Gastroesophageal sphincter (tissue), 4 donors: ENCODE measurements at regions not wholly inside any gene's neighbourhood (a gene's known extent, or its start where the extent isn't known, plus 50 kb on each side); places are given as distances from the start of the nearest gene placed in this dataset.
A peak's percentile ranks its signal among the peaks of the same experiment; 100 is the strongest.

ENCODE experiments used
- ATAC-seq: fragments of 150-250 bp; one replicate; pipeline ENCODE4 v1.9.1; 2016; ENCODE audit warnings: mild to moderate bottlenecking, moderate library complexity
- H3K27ac ChIP-seq, 4 donors: fragments of 200-600 bp; sonication (generic) in 3 of 4; 1 replicate in 3 of 4; 2 replicates in 1 of 4; pipeline ENCODE4 v1.5.1; 2016 to 2019
- H3K27me3 ChIP-seq: fragments of 200-600 bp; sonication (generic); one replicate; pipeline ENCODE4 v1.5.1; 2019
- H3K36me3 ChIP-seq, 2 donors: fragments of 200-600 bp; sonication (generic); one replicate each; pipeline ENCODE4 v1.5.1; 2019; ENCODE audit warnings: control low read depth in 1 of 2
- H3K4me1 ChIP-seq, 3 donors: fragments of 200-600 bp; sonication (generic); 1 replicate in 2 of 3; 2 replicates in 1 of 3; pipeline ENCODE4 v1.5.1; 2016 to 2019; ENCODE audit warnings: control low read depth in 2 of 3
- H3K4me3 ChIP-seq, 2 donors: fragments of 200-600 bp; sonication (generic); one replicate each; pipeline ENCODE4 v1.5.1; 2019; ENCODE audit warnings: mild to moderate bottlenecking in 1 of 2, moderate library complexity in 1 of 2
- H3K9me3 ChIP-seq, 3 donors: fragments of 200-600 bp; sonication (generic); one replicate each; pipeline ENCODE4 v1.5.1; 2017 to 2019; ENCODE audit warnings: control low read depth in 2 of 3
- EP300 ChIP-seq: sonication (generic); formaldehyde crosslinking; IDR thresholded peaks from one replicate; pipeline ENCODE4 v1.6.1; 2017; ENCODE audit warnings: antibody characterized with exemption, mild to moderate bottlenecking
- POLR2A ChIP-seq, 2 donors: fragments of 450-650 bp; IDR thresholded peaks; one replicate each; pipeline ENCODE4 v1.6.1; 2017; ENCODE audit warnings: antibody characterized with exemption in 2 of 2, mild to moderate bottlenecking in 2 of 2, moderate library complexity in 1 of 2
- POLR2AphosphoS5 ChIP-seq: sonication (generic); formaldehyde crosslinking; IDR thresholded peaks from one replicate; pipeline ENCODE4 v1.6.1; 2017; ENCODE audit warnings: antibody characterized with exemption
- WGBS, 2 donors: methylation state at CpG; one replicate each; pipeline ENCODE4 v1.1.5; 2018; ENCODE audit warnings: low coverage in 1 of 2; 5-methylcytosine and 5-hydroxymethylcytosine counted together
- TF ChIP-seq, protein P1 (sequence below), 4 experiments: fragments of 200-600 bp in 2 of 4; fragments of 450-650 bp in 2 of 4; sonication (generic) in 1 of 4; IDR thresholded peaks; one replicate each; pipeline ENCODE4 v1.5.1; 2017 to 2019; ENCODE audit warnings: antibody characterized with exemption in 4 of 4, mild to moderate bottlenecking in 2 of 4, moderate library complexity in 2 of 4

DNA sequence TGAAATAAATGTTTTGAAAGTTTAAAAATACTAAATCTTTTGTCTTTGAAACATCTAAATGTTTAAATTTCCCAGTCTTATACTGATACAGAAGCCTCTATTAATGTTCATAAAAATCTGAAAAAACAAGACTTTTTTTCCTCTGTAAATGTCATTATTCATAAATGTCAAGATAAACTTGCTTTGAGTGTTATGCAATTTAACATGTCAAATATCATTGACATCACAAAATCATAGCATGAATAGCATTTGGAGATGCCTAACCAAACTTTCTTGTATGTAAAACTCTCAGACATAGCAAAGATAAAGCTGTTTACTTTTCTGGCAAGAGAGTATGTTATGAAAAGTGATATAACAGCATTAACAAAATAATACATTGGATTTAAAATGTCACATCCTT, 128.0 kb upstream of the CDH19 start:
- no peak for ATAC-seq
- TF ChIP-seq EP300 (no peak), POLR2AphosphoS5 (no peak), POLR2A (IDR thresholded peaks at IDR 0.05) (no peak)
- TF ChIP-seq, protein P1, sequence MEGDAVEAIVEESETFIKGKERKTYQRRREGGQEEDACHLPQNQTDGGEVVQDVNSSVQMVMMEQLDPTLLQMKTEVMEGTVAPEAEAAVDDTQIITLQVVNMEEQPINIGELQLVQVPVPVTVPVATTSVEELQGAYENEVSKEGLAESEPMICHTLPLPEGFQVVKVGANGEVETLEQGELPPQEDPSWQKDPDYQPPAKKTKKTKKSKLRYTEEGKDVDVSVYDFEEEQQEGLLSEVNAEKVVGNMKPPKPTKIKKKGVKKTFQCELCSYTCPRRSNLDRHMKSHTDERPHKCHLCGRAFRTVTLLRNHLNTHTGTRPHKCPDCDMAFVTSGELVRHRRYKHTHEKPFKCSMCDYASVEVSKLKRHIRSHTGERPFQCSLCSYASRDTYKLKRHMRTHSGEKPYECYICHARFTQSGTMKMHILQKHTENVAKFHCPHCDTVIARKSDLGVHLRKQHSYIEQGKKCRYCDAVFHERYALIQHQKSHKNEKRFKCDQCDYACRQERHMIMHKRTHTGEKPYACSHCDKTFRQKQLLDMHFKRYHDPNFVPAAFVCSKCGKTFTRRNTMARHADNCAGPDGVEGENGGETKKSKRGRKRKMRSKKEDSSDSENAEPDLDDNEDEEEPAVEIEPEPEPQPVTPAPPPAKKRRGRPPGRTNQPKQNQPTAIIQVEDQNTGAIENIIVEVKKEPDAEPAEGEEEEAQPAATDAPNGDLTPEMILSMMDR (IDR thresholded peaks at IDR 0.05), result no peak
- Histone ChIP-seq H3K27ac (no peak overlapping the region), H3K4me1 (no peaks in the 10 kb centered on the region), H3K4me3 (no peak overlapping the region), H3K9me3 (no peaks in the 10 kb centered on the region), H3K36me3 (no peaks in the 10 kb centered on the region), H3K27me3 (no peaks in the 10 kb centered on the region)

DNA sequence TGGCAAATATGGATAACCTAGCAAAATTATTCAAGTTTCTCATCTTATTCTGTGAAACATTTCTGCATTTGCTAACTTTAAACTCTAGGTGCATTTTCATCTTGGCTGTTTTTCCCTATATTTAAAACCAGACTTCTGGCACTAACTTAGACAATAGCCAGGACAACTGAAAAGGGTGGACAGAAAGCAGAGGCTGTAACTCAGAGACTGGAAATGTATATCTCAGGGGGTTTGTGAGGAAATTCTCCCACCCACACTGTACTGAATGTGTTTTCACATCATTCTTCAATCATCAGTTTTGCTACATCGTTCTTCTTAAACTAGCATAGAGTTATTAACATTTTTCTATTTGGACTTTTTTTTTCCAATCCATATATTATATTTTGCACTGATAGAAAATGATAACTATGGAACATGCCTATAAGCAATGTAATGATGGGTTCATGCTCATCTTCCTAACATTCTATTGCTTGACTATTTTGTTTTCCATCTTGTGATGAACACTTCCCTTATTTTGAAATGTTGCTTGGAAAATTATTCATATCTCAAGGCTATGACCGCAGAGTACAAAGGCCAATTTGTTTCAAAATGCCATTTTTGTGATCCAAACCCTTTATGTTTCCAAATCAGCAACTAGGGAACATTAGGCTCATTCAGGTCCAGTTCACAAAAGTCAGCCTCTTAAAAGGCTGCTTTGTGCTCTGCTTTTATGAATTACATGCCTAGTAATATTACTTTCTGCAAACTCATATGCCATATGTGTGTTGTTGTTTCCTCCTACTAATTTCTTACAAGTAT, 125.8 kb upstream of the CDH19 start:
- Histone ChIP-seq H3K36me3 (no peaks in the 10 kb centered on the region), H3K27ac (peak overlapping the region in 2 of 4 donors; percentile 35 to 52), H3K4me3 (no peak overlapping the region), H3K4me1 (no peaks in the 10 kb centered on the region), H3K9me3 (no peaks in the 10 kb centered on the region), H3K27me3 (no peaks in the 10 kb centered on the region)
- peak; percentile 58 for ATAC-seq
- WGBS, 2 donors, result 36 to 45% methylated on average over 2 of the region's 2 CpGs
- TF ChIP-seq POLR2AphosphoS5 (peak; percentile 9), EP300 (no peak)

DNA sequence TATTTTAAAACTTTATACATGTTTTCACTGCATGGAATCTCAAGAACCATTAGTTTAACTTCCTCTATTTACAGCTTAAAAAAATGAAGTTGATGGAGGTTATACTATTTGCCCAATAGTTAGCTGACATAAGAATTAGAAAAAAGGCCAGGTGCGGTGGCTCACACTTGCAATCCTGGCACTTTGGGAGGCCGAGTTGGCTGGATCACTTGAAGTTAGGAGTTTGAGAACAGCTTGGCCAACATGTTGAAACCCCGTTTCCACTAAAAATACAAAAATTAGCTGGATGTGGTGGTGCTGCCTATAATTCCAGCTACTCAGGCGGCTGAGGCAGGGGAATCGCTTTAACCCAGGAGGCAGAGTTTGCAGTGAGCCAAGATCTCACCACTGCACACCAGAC, 125.1 kb upstream of the CDH19 start:
- Histone ChIP-seq H3K27me3 (no peaks in the 10 kb centered on the region), H3K36me3 (no peaks in the 10 kb centered on the region), H3K9me3 (no peaks in the 10 kb centered on the region), H3K27ac (peak overlapping the region in 3 of 4 donors; percentile 35 to 52 (median 51)), H3K4me1 (no peaks in the 10 kb centered on the region), H3K4me3 (no peak overlapping the region)
- ATAC-seq, result no peak
- 63 to 85% methylated on average over 4 to 5 of the region's 5 CpGs for WGBS, 2 donors
- TF ChIP-seq POLR2AphosphoS5 (no peak), POLR2A (IDR thresholded peaks at IDR 0.05) (no peak), EP300 (no peak)
- TF ChIP-seq, protein P1 (IDR thresholded peaks at IDR 0.05), result no peak

DNA sequence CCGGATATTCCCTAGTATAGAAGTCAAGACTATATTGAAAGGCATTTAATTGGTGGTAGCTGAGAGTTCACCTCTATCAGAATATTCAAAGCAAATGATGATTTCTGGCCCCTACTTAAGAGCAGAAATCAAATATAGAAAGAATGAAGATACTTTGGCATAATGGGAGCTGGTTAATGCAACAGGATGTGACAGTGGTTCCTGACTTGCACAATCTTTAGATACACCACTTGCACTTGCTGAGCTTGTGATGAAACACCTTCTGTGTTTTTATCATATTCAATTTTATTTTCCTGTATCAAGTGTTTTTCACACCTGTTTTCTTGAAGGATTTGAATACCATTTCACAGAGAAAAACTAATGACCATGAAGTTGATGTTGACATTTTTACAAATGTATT, 124.1 kb upstream of the CDH19 start:
- no peak for ATAC-seq
- 67 to 75% methylated on average over 1 of the region's 1 CpG for WGBS, 2 donors

DNA sequence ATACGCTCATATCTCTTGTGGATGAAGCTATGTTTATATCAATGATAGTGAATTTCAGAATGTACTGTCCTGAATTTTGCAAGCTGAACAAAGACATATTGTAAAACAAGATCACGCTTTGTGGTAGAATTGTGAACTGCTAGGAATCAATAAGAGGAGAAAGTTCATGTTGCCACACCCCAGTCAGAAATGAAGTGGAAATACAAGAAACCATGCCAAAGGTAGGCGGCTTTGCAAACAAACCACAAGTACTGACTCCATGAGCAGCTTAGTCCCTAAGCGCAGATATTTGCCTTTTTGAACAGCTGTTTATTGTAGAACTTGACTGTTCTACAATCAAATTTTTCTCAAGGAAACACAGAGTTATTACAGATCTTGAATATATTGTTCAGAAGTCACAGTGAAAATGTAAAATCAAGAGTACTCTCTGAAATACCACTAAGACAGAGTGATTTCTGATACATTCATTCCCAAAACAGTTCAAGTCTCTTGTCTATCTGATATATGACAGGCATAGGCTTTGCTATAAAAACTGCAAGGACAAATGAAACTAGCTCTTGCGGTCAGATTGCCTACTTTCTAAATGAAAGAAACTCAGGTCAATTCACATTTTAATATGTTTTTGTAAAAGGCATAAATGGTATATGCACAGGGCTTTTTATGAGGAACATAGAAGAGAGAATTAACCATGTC, 120.9 kb upstream of the CDH19 start:
- no peaks in the 10 kb centered on the region for H3K4me1 ChIP-seq
- no peaks in the 10 kb centered on the region for H3K36me3 ChIP-seq
- ATAC-seq, result peak; percentile 46
- no peaks in the 10 kb centered on the region for H3K9me3 ChIP-seq
- H3K27ac ChIP-seq, result peak overlapping the region in 3 of 4 donors; percentile 22 to 56 (median 44)
- no peak overlapping the region for H3K4me3 ChIP-seq
- WGBS, 2 donors, result 30 to 48% methylated on average over 4 of the region's 5 CpGs
- TF ChIP-seq, protein P1 (IDR thresholded peaks at IDR 0.05), result no peak
- peak; percentile 37 for TF ChIP-seq POLR2AphosphoS5
- H3K27me3 ChIP-seq, result no peaks in the 10 kb centered on the region

More for the DNA sequence above, 124.1 kb upstream of the CDH19 start:
- H3K27ac ChIP-seq, result no peak overlapping the region
- no peak overlapping the region for H3K4me3 ChIP-seq
- no peaks in the 10 kb centered on the region for H3K4me1 ChIP-seq
- TF ChIP-seq, protein P1 (IDR thresholded peaks at IDR 0.05), result no peak
- TF ChIP-seq POLR2AphosphoS5 (no peak), EP300 (no peak), POLR2A (IDR thresholded peaks at IDR 0.05) (no peak)
- no peaks in the 10 kb centered on the region for H3K36me3 ChIP-seq
- no peaks in the 10 kb centered on the region for H3K9me3 ChIP-seq
- no peaks in the 10 kb centered on the region for H3K27me3 ChIP-seq
